Subcutaneous abdominal adipose tissue (tissue), 5 donors: ENCODE measurements at regions not wholly inside any gene's neighbourhood (a gene's known extent, or its start where the extent isn't known, plus 50 kb on each side); places are given as distances from the start of the nearest gene placed in this dataset.
"Not testable (repeated sequence)": the region's sequence is repeated elsewhere in the genome, so short reads cannot be mapped to it uniquely, and the experiment has no call there.

Source experiments
- H3K27ac ChIP-seq: one replicate; pipeline ENCODE4 v1.7.0; 2013; ENCODE audit warnings: low read depth, mild to moderate bottlenecking, inconsistent platforms, low read length, moderate library complexity
- H3K27me3 ChIP-seq, 5 donors: one replicate each; pipeline ENCODE4 v1.7.0; 2013; ENCODE audit warnings: low read length in 5 of 5, inconsistent platforms in 1 of 5; ENCODE audit not compliant: control insufficient read depth in 5 of 5, insufficient read depth in 4 of 5
- H3K36me3 ChIP-seq, 5 donors: one replicate each; pipeline ENCODE4 v1.7.0; 2013; ENCODE audit warnings: low read length in 5 of 5; ENCODE audit not compliant: control insufficient read depth in 5 of 5, insufficient read depth in 5 of 5
- H3K4me1 ChIP-seq, 5 donors: one replicate each; pipeline ENCODE4 v1.7.0; 2013; ENCODE audit warnings: low read length in 5 of 5, mild to moderate bottlenecking in 3 of 5, moderate library complexity in 1 of 5; ENCODE audit not compliant: control insufficient read depth in 5 of 5, insufficient read depth in 5 of 5
- H3K4me3 ChIP-seq, 5 donors: one replicate each; pipeline ENCODE4 v1.7.0; 2013; ENCODE audit warnings: low read length in 5 of 5, low read depth in 1 of 5
- H3K9ac ChIP-seq, 5 donors: one replicate each; pipeline ENCODE4 v1.7.0; 2013; ENCODE audit warnings: low read length in 5 of 5, mild to moderate bottlenecking in 4 of 5, moderate library complexity in 3 of 5
- H3K9me3 ChIP-seq, 5 donors: one replicate each; pipeline ENCODE4 v1.7.0; 2013; ENCODE audit warnings: low read length in 5 of 5; ENCODE audit not compliant: control insufficient read depth in 5 of 5
- donor health status: healthy.
- donor health status: healthy.
- donor health status: healthy.
- donor health status: healthy.
- donor health status: healthy.

DNA sequence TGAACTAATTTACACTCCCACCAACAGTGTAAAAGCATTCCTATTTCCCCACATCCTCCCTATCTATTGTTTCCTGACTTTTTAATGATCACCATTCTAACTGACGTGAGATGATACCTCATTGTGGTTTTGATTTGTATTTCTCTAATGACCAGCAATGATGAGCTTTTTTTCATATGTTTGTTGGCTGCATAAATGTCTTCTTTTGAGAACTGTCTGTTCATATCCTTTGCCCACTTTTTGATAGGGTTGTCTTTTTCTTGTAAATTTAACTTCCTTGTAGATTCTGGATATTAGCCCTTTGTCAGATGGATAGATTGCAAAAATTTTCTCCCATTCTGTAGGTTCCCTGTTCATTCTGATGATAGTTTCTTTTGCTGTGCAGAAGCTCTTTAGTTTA, 251.3 kb downstream of the PTGER3 start:
- not testable (repeated sequence) for H3K9me3 ChIP-seq, H3K4me1 ChIP-seq, H3K27me3 ChIP-seq, H3K27ac ChIP-seq, H3K4me3 ChIP-seq, H3K36me3 ChIP-seq, H3K9ac ChIP-seq

- H3K4me1 ChIP-seq, H3K9ac ChIP-seq, H3K27me3 ChIP-seq, H3K4me3 ChIP-seq, H3K36me3 ChIP-seq, H3K9me3 ChIP-seq, H3K27ac ChIP-seq: not testable (repeated sequence)
These were observed 245.0 kb downstream of the PTGER3 start for GRCh38 chr1:70802625-70803024.

- Histone ChIP-seq H3K36me3 (no peaks in the 10 kb centered on the region), H3K27ac (no peak overlapping the region), H3K9ac (no peak overlapping the region), H3K9me3 (peaks cover 0 to 3% (median 0%) of the 10 kb centered on the region in 5 donors), H3K4me3 (no peak overlapping the region), H3K27me3 (no peaks in the 10 kb centered on the region), H3K4me1 (no peaks in the 10 kb centered on the region)
These were observed 242.0 kb downstream of the PTGER3 start for GRCh38 chr1:70805641-70806040.

DNA sequence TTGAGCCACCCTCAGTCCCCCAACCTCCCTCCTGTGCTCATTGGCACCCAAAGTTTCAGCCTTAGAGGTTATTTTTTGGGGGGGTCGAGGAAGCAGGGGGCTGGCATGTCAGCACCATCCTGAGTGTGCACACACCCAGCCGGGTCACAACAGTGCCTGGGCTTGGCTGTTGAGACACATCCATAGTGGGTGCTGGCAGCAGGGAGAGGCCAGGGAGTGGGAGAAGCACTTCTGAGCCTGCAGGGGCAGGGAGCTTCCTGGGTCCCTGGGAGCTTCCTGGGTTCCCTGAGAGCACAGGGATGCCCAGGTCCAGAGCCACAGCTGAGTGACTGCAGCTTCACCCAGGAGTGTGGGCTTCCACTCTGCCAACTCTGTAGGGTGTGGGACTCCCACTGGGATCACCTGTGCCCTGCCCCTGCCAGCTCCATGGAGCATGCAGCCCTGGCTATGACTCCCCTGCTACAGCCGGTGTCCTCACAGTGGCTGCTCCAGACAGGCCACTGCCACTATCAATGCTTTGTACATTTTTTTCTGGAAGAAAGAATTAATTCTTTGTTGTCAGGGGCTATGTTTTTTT, 240.4 kb downstream of the PTGER3 start:
- Histone ChIP-seq H3K9ac (no peak overlapping the region), H3K27me3 (no peaks in the 10 kb centered on the region), H3K36me3 (no peaks in the 10 kb centered on the region), H3K9me3 (peaks cover 0 to 3% (median 0%) of the 10 kb centered on the region in 5 donors), H3K4me3 (no peak overlapping the region), H3K4me1 (no peaks in the 10 kb centered on the region), H3K27ac (no peak overlapping the region)

DNA sequence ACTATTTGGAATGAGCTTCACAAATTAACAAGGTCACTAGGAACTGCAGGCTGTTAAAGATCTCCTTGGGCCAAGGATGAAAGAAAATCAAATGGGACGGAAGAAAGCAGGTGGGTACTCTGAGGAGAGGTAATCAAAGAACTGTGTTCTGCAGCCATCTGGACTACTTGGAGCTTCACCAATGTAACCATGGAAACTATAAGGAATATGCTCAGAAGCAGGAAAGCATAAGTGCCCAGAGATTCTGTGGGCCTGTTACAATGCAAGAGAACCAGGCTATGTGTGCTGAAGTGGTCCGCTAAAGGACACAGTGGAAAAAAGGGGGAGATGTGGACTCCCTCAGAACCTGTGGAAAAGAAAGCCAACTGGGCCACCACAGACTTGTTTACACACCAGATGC, 238.5 kb downstream of the PTGER3 start:
- Histone ChIP-seq H3K36me3 (no peaks in the 10 kb centered on the region), H3K4me1 (no peaks in the 10 kb centered on the region), H3K27me3 (no peaks in the 10 kb centered on the region), H3K4me3 (no peak overlapping the region), H3K9me3 (no peaks in the 10 kb centered on the region), H3K27ac (no peak overlapping the region), H3K9ac (no peak overlapping the region)

- H3K4me3 ChIP-seq = no peak overlapping the region
- H3K27me3 ChIP-seq = no peaks in the 10 kb centered on the region
- H3K36me3 ChIP-seq = no peaks in the 10 kb centered on the region
- H3K27ac ChIP-seq = no peak overlapping the region
- H3K9me3 ChIP-seq = no peaks in the 10 kb centered on the region
- no peak overlapping the region for H3K9ac ChIP-seq
- no peaks in the 10 kb centered on the region for H3K4me1 ChIP-seq
These were observed 235.8 kb downstream of the PTGER3 start for GRCh38 chr1:70811815-70812214.

DNA sequence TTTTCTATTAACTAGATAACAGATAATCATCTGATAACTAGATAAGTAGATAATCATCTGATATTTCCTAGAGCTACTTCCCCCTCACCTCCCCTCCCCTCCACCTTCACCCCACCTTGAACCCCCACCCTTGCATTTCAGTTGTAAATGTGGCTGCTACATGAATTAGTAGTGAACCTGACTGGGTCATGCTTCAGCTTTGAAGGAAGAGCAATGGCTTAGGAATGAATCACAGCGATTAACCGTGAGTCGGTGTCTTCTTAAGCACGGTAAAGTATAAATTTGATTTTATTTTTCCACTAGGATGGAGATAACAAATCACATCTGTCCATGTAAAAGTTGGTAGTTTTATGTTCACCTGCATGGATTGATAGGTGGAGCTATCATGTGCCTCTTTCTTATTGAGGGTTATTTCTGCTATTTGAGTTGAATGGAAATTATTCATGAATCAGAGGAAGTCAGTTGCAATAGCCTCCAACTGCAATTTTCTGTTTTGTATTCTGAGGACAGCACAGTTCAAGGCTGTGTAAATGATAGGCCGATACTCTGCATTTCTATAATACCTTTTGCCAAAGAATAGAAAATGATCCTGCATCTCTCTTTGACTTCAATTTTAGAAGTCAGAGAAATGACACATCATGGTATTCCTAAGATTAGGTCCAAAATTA, 235.0 kb downstream of the PTGER3 start:
- no peaks in the 10 kb centered on the region for H3K9me3 ChIP-seq
- H3K36me3 ChIP-seq = no peaks in the 10 kb centered on the region
- no peak overlapping the region for H3K27ac ChIP-seq
- H3K27me3 ChIP-seq = no peaks in the 10 kb centered on the region
- H3K4me3 ChIP-seq = no peak overlapping the region
- H3K9ac ChIP-seq = no peak overlapping the region
- H3K4me1 ChIP-seq = no peaks in the 10 kb centered on the region

DNA sequence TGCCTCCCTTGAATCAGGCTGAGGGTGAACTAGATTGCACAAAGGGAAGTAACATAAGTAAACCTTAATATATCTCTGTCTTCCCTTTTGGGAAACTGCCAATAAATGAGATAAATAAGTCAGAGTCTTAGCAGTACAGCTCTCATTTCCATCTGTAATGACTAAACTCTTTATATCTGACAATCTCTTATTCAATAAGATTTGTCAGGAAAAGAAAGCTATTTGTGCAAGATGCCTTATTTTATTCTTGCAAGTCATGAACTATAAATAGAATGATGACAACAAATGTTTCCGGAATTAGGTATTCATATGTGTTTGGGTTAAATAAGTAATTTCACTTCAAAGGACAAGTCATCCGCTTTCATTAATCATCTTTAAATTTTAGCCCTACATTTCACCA, 229.2 kb downstream of the PTGER3 start:
- Histone ChIP-seq H3K27ac (no peak overlapping the region), H3K36me3 (no peaks in the 10 kb centered on the region), H3K4me3 (no peak overlapping the region), H3K9me3 (no peaks in the 10 kb centered on the region), H3K27me3 (no peaks in the 10 kb centered on the region), H3K9ac (no peak overlapping the region), H3K4me1 (no peaks in the 10 kb centered on the region)

DNA sequence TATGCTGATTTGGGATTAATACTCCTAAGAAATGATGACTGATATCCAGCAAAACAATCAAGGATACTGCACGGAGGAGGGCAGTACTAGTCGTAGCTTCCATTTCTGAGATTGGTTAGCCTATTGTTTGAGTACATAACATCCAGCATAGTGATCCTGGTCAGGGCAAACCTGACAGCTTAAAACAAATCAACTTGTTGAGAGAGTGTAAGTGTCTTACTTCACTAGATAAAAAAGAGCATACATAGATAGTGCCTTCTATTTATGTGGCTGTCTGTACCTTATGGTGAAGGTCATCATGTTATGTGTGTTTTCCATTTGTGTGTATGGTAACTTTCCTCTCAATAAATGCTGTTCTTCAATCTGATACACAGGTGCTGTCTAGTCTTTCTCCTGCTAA, 228.4 kb downstream of the PTGER3 start:
- no peaks in the 10 kb centered on the region for H3K36me3 ChIP-seq
- H3K9me3 ChIP-seq = no peaks in the 10 kb centered on the region
- H3K4me3 ChIP-seq = no peak overlapping the region
- no peaks in the 10 kb centered on the region for H3K27me3 ChIP-seq
- no peak overlapping the region for H3K27ac ChIP-seq
- no peaks in the 10 kb centered on the region for H3K4me1 ChIP-seq
- H3K9ac ChIP-seq = no peak overlapping the region

GRCh38 chr1:70819785-70820184, 227.8 kb downstream of the PTGER3 start:
- H3K4me3 ChIP-seq = no peak overlapping the region
- H3K4me1 ChIP-seq = no peaks in the 10 kb centered on the region
- no peak overlapping the region for H3K27ac ChIP-seq
- no peak overlapping the region for H3K9ac ChIP-seq
- H3K36me3 ChIP-seq = no peaks in the 10 kb centered on the region
- H3K27me3 ChIP-seq = no peaks in the 10 kb centered on the region
- H3K9me3 ChIP-seq = no peaks in the 10 kb centered on the region
